Stomach (tissue), 4 donors: ENCODE measurements at regions not wholly inside any gene's neighbourhood (a gene's known extent, or its start where the extent isn't known, plus 50 kb on each side); places are given as distances from the start of the nearest gene placed in this dataset.

Experiments used
- EP300 ChIP-seq: sonication (generic); formaldehyde crosslinking; IDR thresholded peaks from one replicate; pipeline ENCODE4 v1.6.1; 2017; ENCODE audit warnings: antibody characterized with exemption
- POLR2A ChIP-seq, 4 donors: fragments of 450-650 bp; IDR thresholded peaks; one replicate each; pipeline ENCODE4 v1.6.1; 2016; ENCODE audit warnings: antibody characterized with exemption in 4 of 4, control low read depth in 2 of 4, mild to moderate bottlenecking in 1 of 4, moderate library complexity in 1 of 4
- POLR2AphosphoS5 ChIP-seq, 3 donors: sonication (generic); formaldehyde crosslinking; IDR thresholded peaks; one replicate each; pipeline ENCODE4 v1.6.1; 2016; ENCODE audit warnings: antibody characterized with exemption in 3 of 3
- TF ChIP-seq, protein P1 (sequence below), 7 experiments: fragments of 450-650 bp in 4 of 7; fragments of 200-600 bp in 3 of 7; sonication (generic) in 3 of 7; IDR thresholded peaks; one replicate each; pipeline ENCODE4 v1.5.1; 2016 to 2019; ENCODE audit warnings: antibody characterized with exemption in 7 of 7, control low read depth in 2 of 7, mild to moderate bottlenecking in 1 of 7

DNA sequence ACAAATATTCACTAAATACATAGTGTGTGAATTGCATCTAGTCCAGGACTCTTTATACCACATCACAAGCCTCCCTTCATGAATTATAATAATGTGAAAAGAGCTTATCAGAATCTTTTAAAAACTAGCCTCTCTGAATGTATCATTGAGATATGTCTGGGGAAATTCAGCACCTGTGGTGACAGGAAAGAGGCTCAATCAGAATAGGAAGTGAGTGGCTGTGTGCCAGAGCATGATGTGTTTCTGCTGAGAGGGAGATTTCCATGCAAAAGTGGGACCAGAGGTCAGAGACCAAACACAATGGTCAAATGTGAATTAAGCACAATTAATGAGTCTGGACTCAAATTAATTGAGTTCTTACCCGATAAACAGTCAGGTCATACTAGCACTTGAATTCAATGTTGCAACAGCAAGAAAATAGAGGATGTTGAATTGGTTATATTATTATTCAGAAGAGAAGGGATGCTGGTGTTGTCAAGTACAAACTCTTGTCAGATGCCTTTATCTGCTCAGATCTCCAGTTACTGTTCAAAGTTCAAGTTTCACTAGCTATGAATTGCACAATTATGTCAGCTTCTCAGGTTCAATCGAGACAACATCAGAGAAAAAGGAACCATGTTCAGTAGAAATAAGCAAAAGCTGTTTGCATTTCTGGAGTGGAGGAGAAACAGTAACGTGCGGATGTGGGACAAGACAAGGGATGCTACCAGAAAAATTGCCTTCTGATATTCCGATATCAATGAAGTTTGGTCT is 226.2 kb downstream of the ZNF326 start:
- TF ChIP-seq, protein P1, sequence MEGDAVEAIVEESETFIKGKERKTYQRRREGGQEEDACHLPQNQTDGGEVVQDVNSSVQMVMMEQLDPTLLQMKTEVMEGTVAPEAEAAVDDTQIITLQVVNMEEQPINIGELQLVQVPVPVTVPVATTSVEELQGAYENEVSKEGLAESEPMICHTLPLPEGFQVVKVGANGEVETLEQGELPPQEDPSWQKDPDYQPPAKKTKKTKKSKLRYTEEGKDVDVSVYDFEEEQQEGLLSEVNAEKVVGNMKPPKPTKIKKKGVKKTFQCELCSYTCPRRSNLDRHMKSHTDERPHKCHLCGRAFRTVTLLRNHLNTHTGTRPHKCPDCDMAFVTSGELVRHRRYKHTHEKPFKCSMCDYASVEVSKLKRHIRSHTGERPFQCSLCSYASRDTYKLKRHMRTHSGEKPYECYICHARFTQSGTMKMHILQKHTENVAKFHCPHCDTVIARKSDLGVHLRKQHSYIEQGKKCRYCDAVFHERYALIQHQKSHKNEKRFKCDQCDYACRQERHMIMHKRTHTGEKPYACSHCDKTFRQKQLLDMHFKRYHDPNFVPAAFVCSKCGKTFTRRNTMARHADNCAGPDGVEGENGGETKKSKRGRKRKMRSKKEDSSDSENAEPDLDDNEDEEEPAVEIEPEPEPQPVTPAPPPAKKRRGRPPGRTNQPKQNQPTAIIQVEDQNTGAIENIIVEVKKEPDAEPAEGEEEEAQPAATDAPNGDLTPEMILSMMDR (IDR thresholded peaks at IDR 0.05): no peak
- TF ChIP-seq POLR2A (IDR thresholded peaks at IDR 0.05) (no peak), POLR2AphosphoS5 (IDR thresholded peaks at IDR 0.05) (no peak), EP300 (no peak)
